ENCODE measurements at regions not wholly inside any gene's neighbourhood (a gene's known extent, or its start where the extent isn't known, plus 50 kb on each side); places are given as distances from the start of the nearest gene placed in this dataset.

- no peak for TF ChIP-seq CTCF (IDR thresholded peaks at IDR 0.05)
- TF ChIP-seq POLR2A (IDR thresholded peaks at IDR 0.05): no peak
These were observed 184.2 kb downstream of the FAM76B start for GRCh38 chr11:95605271-95605940.

Data from Peyer's patch (tissue), 4 donors.